HG03571 (cell line): ENCODE measurements at regions not wholly inside any gene's neighbourhood (a gene's known extent, or its start where the extent isn't known, plus 50 kb on each side); places are given as distances from the start of the nearest gene placed in this dataset.

Source experiments
- ATAC-seq: cut with Tn5 transposase; IDR thresholded peaks from one replicate; pipeline ENCODE4 v1.9.1; 2021; ENCODE audit not compliant: unreplicated experiment

GRCh38 chr14:87139299-87139698 is 853.7 kb downstream of the GALC start:
- no peak for ATAC-seq

- ATAC-seq = no peak
These were observed 859.7 kb downstream of the GALC start for GRCh38 chr14:87133073-87133801.

- ATAC-seq = no peak
These were observed 861.1 kb downstream of the GALC start for GRCh38 chr14:87131879-87132278.

- ATAC-seq = no peak
These were observed 870.8 kb downstream of the GALC start for GRCh38 chr14:87122166-87122565.

- no peak for ATAC-seq
These were observed 871.3 kb downstream of the GALC start for GRCh38 chr14:87121716-87122115.

GRCh38 chr14:87115234-87115633 is 877.7 kb downstream of the GALC start:
- no peak for ATAC-seq

GRCh38 chr14:87113286-87113685 is 879.7 kb downstream of the GALC start:
- no peak for ATAC-seq

- ATAC-seq = no peak
These were observed 881.2 kb downstream of the GALC start for GRCh38 chr14:87111741-87112140.

- ATAC-seq = no peak
These were observed 881.9 kb downstream of the GALC start for GRCh38 chr14:87111126-87111525.

- no peak for ATAC-seq
These were observed 883.7 kb downstream of the GALC start for GRCh38 chr14:87109271-87109670.

GRCh38 chr14:87108726-87109125 is 884.3 kb downstream of the GALC start:
- no peak for ATAC-seq

GRCh38 chr14:87102811-87103378 is 890.1 kb downstream of the GALC start:
- no peak for ATAC-seq

- ATAC-seq = no peak
These were observed 896.0 kb downstream of the GALC start for GRCh38 chr14:87097015-87097414.

- ATAC-seq = no peak
These were observed 898.1 kb downstream of the GALC start for GRCh38 chr14:87094913-87095312.

- no peak for ATAC-seq
These were observed 904.4 kb downstream of the GALC start for GRCh38 chr14:87088588-87088987.

GRCh38 chr14:87087881-87088280 is 905.1 kb downstream of the GALC start:
- no peak for ATAC-seq

- no peak for ATAC-seq
These were observed 908.1 kb downstream of the GALC start for GRCh38 chr14:87084908-87085307.

- ATAC-seq = no peak
These were observed 910.1 kb downstream of the GALC start for GRCh38 chr14:87082917-87083316.

- no peak for ATAC-seq
These were observed 912.0 kb downstream of the GALC start for GRCh38 chr14:87081004-87081403.

- no peak for ATAC-seq
These were observed 912.8 kb downstream of the GALC start for GRCh38 chr14:87080146-87080545.

- no peak for ATAC-seq
These were observed 913.6 kb downstream of the GALC start for GRCh38 chr14:87079416-87079815.

GRCh38 chr14:87076922-87077321 is 916.1 kb downstream of the GALC start:
- ATAC-seq = no peak

GRCh38 chr14:87076146-87076545 is 916.8 kb downstream of the GALC start:
- no peak for ATAC-seq
